H1 (cell line): ENCODE measurements at regions not wholly inside any gene's neighbourhood (a gene's known extent, or its start where the extent isn't known, plus 50 kb on each side); places are given as distances from the start of the nearest gene placed in this dataset.

Source experiments
- CTCF ChIA-PET: fragments of 300-600 bp; sonication (Branson Sonifier 250); formaldehyde crosslinking; loops from one replicate; lab custom pipeline; 2021; ENCODE audit not compliant: partially characterized antibody; lab: Charles Lee
- POLR2A ChIA-PET: fragments of 300-600 bp; sonication (Branson Sonifier 250); formaldehyde crosslinking; loops from one replicate; lab custom pipeline; 2021; ENCODE audit warnings: inconsistent platforms; ENCODE audit not compliant: partially characterized antibody; lab: Charles Lee
- DNase-seq, 2 experiments: peaks; one replicate each; pipeline versions ENCODE4 v3.0.0 to v3.0.0-alpha.2; 2010 to 2022; ENCODE audit warnings: low spot score in 2 of 2, low read depth in 1 of 2, mixed read lengths in 1 of 2
- FAIRE-seq: peaks from 2 replicates; lab custom pipeline; 2011; peaks lifted over from hg19 to GRCh38; lab: Jason Lieb, UNC
- H2AFZ ChIP-seq: 2 replicates; pipeline ENCODE4 v1.8.1; 2012; ENCODE audit warnings: low read length, inconsistent platforms
- H2AK5ac ChIP-seq: 2 replicates; pipeline ENCODE4 v1.6.1; 2013; ENCODE audit warnings: low read depth, low read length
- H2BK120ac ChIP-seq: replicated peaks from 2 replicates; pipeline ENCODE3; 2013; ENCODE audit warnings: low read depth, low read length, inconsistent platforms
- H2BK12ac ChIP-seq: 2 replicates; pipeline ENCODE4 v1.6.1; 2013; ENCODE audit warnings: low read depth, low read length
- H2BK15ac ChIP-seq: 2 replicates; pipeline ENCODE4 v1.6.1; 2013; ENCODE audit warnings: low read length
- H2BK20ac ChIP-seq: 2 replicates; pipeline ENCODE4 v1.6.1; 2013; ENCODE audit warnings: low read length
- H2BK5ac ChIP-seq: 2 replicates; pipeline ENCODE4 v1.6.1; 2013; ENCODE audit warnings: low read depth, low read length
- H3K14ac ChIP-seq: 2 replicates; pipeline ENCODE4 v1.6.1; 2013; ENCODE audit warnings: inconsistent platforms; ENCODE audit not compliant: insufficient read length
- H3K18ac ChIP-seq: 2 replicates; pipeline ENCODE4 v1.6.1; 2013; ENCODE audit warnings: low read length; ENCODE audit errors: extremely low read depth
- H3K23ac ChIP-seq: 2 replicates; pipeline ENCODE4 v1.6.1; 2013; ENCODE audit warnings: inconsistent platforms; ENCODE audit not compliant: insufficient read length
- H3K23me2 ChIP-seq: 2 replicates; pipeline ENCODE4 v1.6.1; 2013; ENCODE audit warnings: low read depth, low read length
- H3K27ac ChIP-seq: 2 replicates; pipeline ENCODE4 v1.6.1; 2011; ENCODE audit warnings: low read depth, low read length, inconsistent platforms
- H3K27me3 ChIP-seq, 4 experiments: replicated peaks in 1 of 4; 1 replicate in 1 of 4; 2 replicates in 3 of 4; pipeline versions ENCODE4 v1.6.1 to v1.8.1; 2011 to 2013; ENCODE audit warnings: low read length in 3 of 4, mild to moderate bottlenecking in 3 of 4, inconsistent platforms in 2 of 4, mixed read lengths in 2 of 4, moderate library complexity in 1 of 4; ENCODE audit not compliant: control insufficient read depth in 3 of 4, insufficient read depth in 3 of 4; ENCODE audit errors: extremely low read depth in 1 of 4
- H3K36me3 ChIP-seq, 4 experiments: 2 replicates each; pipeline versions ENCODE4 v1.6.1 to v1.8.1; 2011 to 2013; ENCODE audit warnings: mild to moderate bottlenecking in 4 of 4, low read length in 3 of 4, moderate library complexity in 2 of 4, control low read depth in 1 of 4, inconsistent platforms in 1 of 4; ENCODE audit not compliant: insufficient read depth in 4 of 4, control insufficient read depth in 2 of 4
- H3K4ac ChIP-seq: replicated peaks from 2 replicates; pipeline ENCODE3; 2013; ENCODE audit warnings: low read length, low read depth, mixed read lengths, inconsistent platforms; ENCODE audit not compliant: insufficient read length
- H3K4me1 ChIP-seq, 4 experiments: replicated peaks in 1 of 4; 1 replicate in 1 of 4; 2 replicates in 3 of 4; pipeline versions ENCODE4 v1.6.1 to v1.8.1; 2011 to 2013; ENCODE audit warnings: low read length in 3 of 4, inconsistent platforms in 2 of 4, mixed read lengths in 1 of 4; ENCODE audit not compliant: insufficient read depth in 4 of 4, control insufficient read depth in 3 of 4
- H3K4me2 ChIP-seq, 2 experiments: 2 replicates each; pipeline versions ENCODE4 v1.6.1 to v1.8.1; 2011 to 2013; ENCODE audit warnings: low read depth in 2 of 2, low read length in 2 of 2, control low read depth in 1 of 2, inconsistent platforms in 1 of 2, mild to moderate bottlenecking in 1 of 2; ENCODE audit not compliant: insufficient read depth in 1 of 2
- H3K4me3 ChIP-seq, 4 experiments: fragments of 200-600, 300-600 bp in 1 of 4; sonication (generic), shearing (Covaris generic), sonication (Bioruptor Twin) in 1 of 4; 2 replicates each; pipeline versions ENCODE4 v1.5.1 to v1.8.1; 2011 to 2016; ENCODE audit warnings: low read length in 4 of 4, low read depth in 3 of 4, control low read depth in 2 of 4, inconsistent platforms in 2 of 4, mild to moderate bottlenecking in 2 of 4, mixed read lengths in 1 of 4, moderate library complexity in 1 of 4; ENCODE audit not compliant: insufficient read depth in 2 of 4; ENCODE audit errors: extremely low read depth in 1 of 4
- H3K56ac ChIP-seq: replicated peaks from 2 replicates; pipeline ENCODE3; 2013; ENCODE audit warnings: low read depth, mild to moderate bottlenecking, mixed read lengths, low read length, inconsistent platforms; ENCODE audit not compliant: insufficient read length
- H3K79me1 ChIP-seq: 2 replicates; pipeline ENCODE4 v1.6.1; 2013; ENCODE audit warnings: low read depth, low read length, control low read depth
- H3K79me2 ChIP-seq, 2 experiments: 2 replicates each; pipeline versions ENCODE4 v1.6.1 to v1.8.1; 2012 to 2013; ENCODE audit warnings: low read length in 2 of 2, mild to moderate bottlenecking in 2 of 2, inconsistent platforms in 1 of 2; ENCODE audit not compliant: insufficient read depth in 2 of 2, control insufficient read depth in 1 of 2
- H3K9ac ChIP-seq, 4 experiments: replicated peaks in 1 of 4; 1 replicate in 1 of 4; 2 replicates in 3 of 4; pipeline versions ENCODE4 v1.6.1 to v1.8.1; 2011 to 2013; ENCODE audit warnings: low read depth in 3 of 4, low read length in 3 of 4, control low read depth in 2 of 4, mild to moderate bottlenecking in 2 of 4, moderate library complexity in 2 of 4, inconsistent platforms in 1 of 4; ENCODE audit errors: extremely low read depth in 1 of 4
- H3K9me3 ChIP-seq, 2 experiments: 2 replicates each; pipeline versions ENCODE4 v1.6.1 to v1.8.1; 2012 to 2013; ENCODE audit warnings: mild to moderate bottlenecking in 2 of 2, moderate library complexity in 2 of 2, control low read depth in 1 of 2, inconsistent platforms in 1 of 2, low read depth in 1 of 2, low read length in 1 of 2, mixed read lengths in 1 of 2; ENCODE audit not compliant: insufficient read depth in 2 of 2
- H4K20me1 ChIP-seq, 2 experiments: replicated peaks in 1 of 2; 2 replicates each; pipeline versions ENCODE3 to v1.8.1; 2011 to 2013; ENCODE audit warnings: inconsistent platforms in 2 of 2, low read length in 2 of 2, mild to moderate bottlenecking in 1 of 2; ENCODE audit not compliant: insufficient read depth in 2 of 2, control insufficient read depth in 1 of 2
- H4K5ac ChIP-seq: 2 replicates; pipeline ENCODE4 v1.6.1; 2013; ENCODE audit warnings: low read length, low read depth, mixed read lengths, inconsistent platforms; ENCODE audit not compliant: insufficient read length
- H4K8ac ChIP-seq: 2 replicates; pipeline ENCODE4 v1.8.0; 2013; ENCODE audit warnings: mild to moderate bottlenecking, moderate library complexity, low read length, inconsistent platforms; ENCODE audit not compliant: insufficient read depth; ENCODE audit errors: extremely low read depth
- H4K91ac ChIP-seq: replicated peaks from 2 replicates; pipeline ENCODE3; 2013; ENCODE audit warnings: low read length, mixed read lengths, inconsistent platforms; ENCODE audit not compliant: insufficient read length
- ASH2L ChIP-seq: fragments of 200-600, 300-600 bp; sonication (generic); IDR thresholded peaks from one replicate; pipeline ENCODE4 v1.7.1; 2017; ENCODE audit warnings: low read length
- BRCA1 ChIP-seq: IDR thresholded peaks from 2 replicates; pipeline ENCODE4 v1.6.1; 2012; ENCODE audit warnings: low read depth, low read length, improper control_type of control experiment
- FOSL1 ChIP-seq: IDR thresholded peaks from 2 replicates; pipeline ENCODE4 v1.6.1; 2011; ENCODE audit warnings: mild to moderate bottlenecking, low read depth, low read length, moderate library complexity; ENCODE audit not compliant: insufficient read depth
- HDAC2 ChIP-seq, 2 experiments: fragments of 300-600 bp in 1 of 2; sonication (generic) in 1 of 2; IDR thresholded peaks; 2 replicates each; pipeline ENCODE4 v1.6.1; 2011 to 2012; ENCODE audit warnings: low read depth in 2 of 2, low read length in 2 of 2, mild to moderate bottlenecking in 2 of 2, moderate library complexity in 2 of 2, borderline replicate concordance in 1 of 2, inconsistent platforms in 1 of 2
- NANOG ChIP-seq: IDR thresholded peaks from 2 replicates; pipeline ENCODE4 v1.6.1; 2011; ENCODE audit warnings: low read length, low read depth, mild to moderate bottlenecking, inconsistent platforms; ENCODE audit not compliant: insufficient read depth, poor library complexity, severe bottlenecking
- RNF2 ChIP-seq: fragments of 200-900, 300-1000 bp; sonication (generic); IDR thresholded peaks from 2 replicates; pipeline ENCODE4 v1.7.1; 2016; ENCODE audit warnings: borderline replicate concordance, low read depth, mild to moderate bottlenecking, antibody characterized with exemption, low read length; ENCODE audit not compliant: poor library complexity, severe bottlenecking; ENCODE audit errors: missing control alignments
- WGBS, 2 experiments: shearing (Covaris generic) in 1 of 2; methylation state at CpG; one replicate each; pipeline versions ENCODE4 v1.1.6 to v1.1.7; 2013 to 2015; ENCODE audit warnings: low lambda C conversion rate in 2 of 2, mixed read lengths in 2 of 2, inconsistent platforms in 1 of 2, low coverage in 1 of 2, missing lambda C conversion rate in 1 of 2; ENCODE audit not compliant: insufficient replicate concordance in 2 of 2, insufficient coverage in 1 of 2, insufficient read length in 1 of 2; ENCODE audit errors: extremely low coverage in 1 of 2, missing lambda C conversion rate in 1 of 2; 5-methylcytosine and 5-hydroxymethylcytosine counted together

- no peak overlapping the region for H2AK5ac ChIP-seq
- H3K4me1 ChIP-seq, result peaks cover 0 to 35% (median 19%) of the 10 kb centered on the region in 4 experiments; a peak in 6 of 7 replicates
- H4K91ac ChIP-seq, result no peak overlapping the region
- no peak overlapping the region for H2BK20ac ChIP-seq
- 94% methylated on average over 21 of the region's 23 CpGs; no CpG with 5 or more reads in 1 of the 2 experiments for WGBS, 2 experiments
- H3K9ac ChIP-seq, result no peak overlapping the region
- H3K9me3 ChIP-seq, result no peaks in the 10 kb centered on the region; a peak in 1 of 4 replicates
- H3K36me3 ChIP-seq, result no peaks in the 10 kb centered on the region
- POLR2A ChIA-PET, result interaction anchor here (1.4 kb wide), 1 partner anchor 16 kb away, joined by 3 read pairs; no protein-coding TSS in a partner anchor
- H4K5ac ChIP-seq, result no peak overlapping the region
- no peak for DNase-seq
- no peak overlapping the region for H3K56ac ChIP-seq
- H2BK120ac ChIP-seq, result no peak overlapping the region
- H2BK15ac ChIP-seq, result no peak overlapping the region
- H3K4ac ChIP-seq, result peak overlapping the region; percentile 17
- 0 out of 2 replicates have a peak, but pooled peaks cover 2% of the 10 kb centered on the region for H3K79me1 ChIP-seq
- no peak overlapping the region for H3K4me3 ChIP-seq
- TF ChIP-seq NANOG (no peak), BRCA1 (no peak), RNF2 (no peak), FOSL1 (no peak), HDAC2 (IDR thresholded peaks at IDR 0.05; ENCODE audit: borderline replicate concordance in 1 of 2, low read depth in 2 of 2, low read length in 2 of 2) (no peak), ASH2L (no peak)
- no peak overlapping the region for H2BK12ac ChIP-seq
- H2BK5ac ChIP-seq, result no peak overlapping the region
- H3K23me2 ChIP-seq, result 0 out of 2 replicates have a peak, but pooled peaks cover 1% of the 10 kb centered on the region
- H3K27ac ChIP-seq, result no peak overlapping the region
- no peak overlapping the region for H3K4me2 ChIP-seq
- CTCF ChIA-PET, result interaction anchor here (1.0 to 2.1 kb wide), 5 partner anchors 10 to 24 kb away, joined by 3 to 12 read pairs (median 3); no protein-coding TSS in a partner anchor
- no peak for FAIRE-seq
- no peaks in the 10 kb centered on the region for H3K79me2 ChIP-seq
- H3K18ac ChIP-seq, result no peak overlapping the region
- no peak overlapping the region for H3K14ac ChIP-seq
- no peak overlapping the region for H4K8ac ChIP-seq
- H2AFZ ChIP-seq, result no peak overlapping the region
- H3K27me3 ChIP-seq, result peaks cover 5 to 43% (median 36%) of the 10 kb centered on the region in 4 experiments
- no peaks in the 10 kb centered on the region for H4K20me1 ChIP-seq
- H3K23ac ChIP-seq, result no peak overlapping the region
Measured at GRCh38 chr12:132390287-132391076, 61.1 kb upstream of the GALNT9 start.
